ENCODE measurements at regions not wholly inside any gene's neighbourhood (a gene's known extent, or its start where the extent isn't known, plus 50 kb on each side); places are given as distances from the start of the nearest gene placed in this dataset.

GRCh38 chr2:157160111-157160510, 97.4 kb upstream of the GALNT5 start:
- no peak for TF ChIP-seq MYC (IDR thresholded peaks at IDR 0.05; ENCODE audit: low read depth, low read length)
- TF ChIP-seq CTCF (IDR thresholded peaks at IDR 0.05; ENCODE audit: extremely low read depth in 1 of 2, insufficient read depth in 1 of 2, low read depth in 1 of 2, low read length in 2 of 2) = no peak
- no peak for TF ChIP-seq POLR2A (IDR thresholded peaks at IDR 0.05; ENCODE audit: low read depth, low read length)
- no peak for TF ChIP-seq POLR2AphosphoS5 (IDR thresholded peaks at IDR 0.05; ENCODE audit: insufficient read depth, low read depth, low read length)
- TF ChIP-seq JUN (IDR thresholded peaks at IDR 0.05; ENCODE audit: borderline replicate concordance, insufficient read depth, insufficient read length, low read depth) = no peak
- no peak for TF ChIP-seq EZH2 (IDR thresholded peaks at IDR 0.05; ENCODE audit: borderline replicate concordance, low read depth, low read length, severe bottlenecking)
- no peak for TF ChIP-seq MAX (IDR thresholded peaks at IDR 0.05; ENCODE audit: insufficient read depth, insufficient read length)

Measured in endothelial cell of umbilical vein (primary cell).